GM23248 (cell line): ENCODE measurements at regions not wholly inside any gene's neighbourhood (a gene's known extent, or its start where the extent isn't known, plus 50 kb on each side); places are given as distances from the start of the nearest gene placed in this dataset.

ENCODE experiments used
- DNase-seq: peaks from one replicate; pipeline ENCODE4 v3.0.0-alpha.2; 2015
- H2AFZ ChIP-seq: fragments of 200-600 bp; sonication (generic); 2 replicates; pipeline ENCODE4 v1.6.1; 2016; ENCODE audit warnings: antibody characterized with exemption
- H3F3A ChIP-seq: fragments of 200-600 bp; sonication (generic); 2 replicates; pipeline ENCODE4 v1.6.1; 2016; ENCODE audit warnings: mild to moderate bottlenecking, antibody characterized with exemption, mixed run types; ENCODE audit not compliant: insufficient read depth
- H3K27ac ChIP-seq: fragments of 200-600 bp; sonication (generic); 2 replicates; pipeline ENCODE4 v1.5.1; 2016; ENCODE audit warnings: mild to moderate bottlenecking
- H3K27me3 ChIP-seq: fragments of 200-600 bp; sonication (generic); replicated peaks from 2 replicates; pipeline ENCODE4 v1.6.1; 2016; ENCODE audit warnings: mild to moderate bottlenecking; ENCODE audit not compliant: insufficient read depth
- H3K36me3 ChIP-seq: fragments of 200-600 bp; sonication (generic); 2 replicates; pipeline ENCODE4 v1.6.1; 2016; ENCODE audit warnings: low read depth, mild to moderate bottlenecking
- H3K4me1 ChIP-seq: fragments of 200-600 bp; sonication (generic); 2 replicates; pipeline ENCODE4 v1.6.1; 2016; ENCODE audit warnings: mild to moderate bottlenecking; ENCODE audit not compliant: insufficient read depth
- H3K4me2 ChIP-seq: fragments of 200-600 bp; sonication (generic); one replicate; pipeline ENCODE4 v1.6.1; 2016; ENCODE audit warnings: mild to moderate bottlenecking; ENCODE audit not compliant: unreplicated experiment
- H3K4me3 ChIP-seq: fragments of 200-600 bp; sonication (generic); 2 replicates; pipeline ENCODE4 v1.5.1; 2016; ENCODE audit warnings: mild to moderate bottlenecking
- H3K79me2 ChIP-seq: fragments of 200-600 bp; sonication (generic); 2 replicates; pipeline ENCODE4 v1.6.1; 2016; ENCODE audit warnings: mild to moderate bottlenecking; ENCODE audit not compliant: insufficient read depth
- H3K9ac ChIP-seq: fragments of 200-600 bp; sonication (generic); 2 replicates; pipeline ENCODE4 v1.6.1; 2016; ENCODE audit warnings: mild to moderate bottlenecking
- H3K9me2 ChIP-seq: fragments of 200-600 bp; sonication (generic); 2 replicates; pipeline ENCODE4 v1.6.1; 2016; ENCODE audit warnings: mixed run types, mild to moderate bottlenecking, moderate library complexity; ENCODE audit not compliant: insufficient read depth
- H3K9me3 ChIP-seq: fragments of 200-600 bp; sonication (generic); one replicate; pipeline ENCODE4 v1.6.1; 2017; ENCODE audit warnings: low read depth
- H4K20me1 ChIP-seq: fragments of 200-600 bp; sonication (generic); 2 replicates; pipeline ENCODE4 v1.6.0; 2016; ENCODE audit not compliant: insufficient read depth
- EZH2 ChIP-seq: fragments of 200-600 bp; sonication (generic); IDR thresholded peaks from 2 replicates; pipeline ENCODE4 v1.6.1; 2018; ENCODE audit warnings: antibody characterized with exemption, mild to moderate bottlenecking; ENCODE audit not compliant: insufficient read depth, poor library complexity, severe bottlenecking
- EZH2phosphoT487 ChIP-seq: fragments of 200-600 bp; sonication (generic); IDR thresholded peaks from 2 replicates; pipeline ENCODE4 v1.6.1; 2018; ENCODE audit warnings: antibody characterized with exemption, moderate library complexity, mild to moderate bottlenecking, low read depth; ENCODE audit not compliant: insufficient read depth
- WGBS, 2 experiments: methylation state at CpG; one replicate each; pipeline ENCODE4 v1.1.6; 2015 to 2017; ENCODE audit warnings: low lambda C conversion rate in 2 of 2, low coverage in 1 of 2; ENCODE audit errors: missing lambda C conversion rate in 2 of 2; 5-methylcytosine and 5-hydroxymethylcytosine counted together
- in situ Hi-C: fragments of 300-500 bp; cut with MboI; formaldehyde crosslinking; loops from 2 replicates; pipeline ENCODE4 v1.15.0; 2020

GRCh38 chrX:69036674-69037573, 128.3 kb downstream of the PJA1 start:
- no peaks in the 10 kb centered on the region for H3F3A ChIP-seq
- H3K4me1 ChIP-seq, result no peaks in the 10 kb centered on the region
- no peak overlapping the region for H3K4me2 ChIP-seq
- no peak overlapping the region for H3K27ac ChIP-seq
- DNase-seq, result no peak
- no peak overlapping the region for H2AFZ ChIP-seq
- H4K20me1 ChIP-seq, result no peaks in the 10 kb centered on the region
- no peaks in the 10 kb centered on the region for H3K9me2 ChIP-seq
- no peaks in the 10 kb centered on the region for H3K36me3 ChIP-seq
- no peaks in the 10 kb centered on the region for H3K9me3 ChIP-seq
- TF ChIP-seq EZH2 (no peak), EZH2phosphoT487 (no peak)
- H3K79me2 ChIP-seq, result no peaks in the 10 kb centered on the region
- no peak overlapping the region for H3K4me3 ChIP-seq
- WGBS, 2 experiments, result 65 to 79% methylated on average over 9 to 12 of the region's 14 CpGs
- H3K9ac ChIP-seq, result no peak overlapping the region
- in situ Hi-C loops, result no loop called here
- no peaks in the 10 kb centered on the region for H3K27me3 ChIP-seq

DNA sequence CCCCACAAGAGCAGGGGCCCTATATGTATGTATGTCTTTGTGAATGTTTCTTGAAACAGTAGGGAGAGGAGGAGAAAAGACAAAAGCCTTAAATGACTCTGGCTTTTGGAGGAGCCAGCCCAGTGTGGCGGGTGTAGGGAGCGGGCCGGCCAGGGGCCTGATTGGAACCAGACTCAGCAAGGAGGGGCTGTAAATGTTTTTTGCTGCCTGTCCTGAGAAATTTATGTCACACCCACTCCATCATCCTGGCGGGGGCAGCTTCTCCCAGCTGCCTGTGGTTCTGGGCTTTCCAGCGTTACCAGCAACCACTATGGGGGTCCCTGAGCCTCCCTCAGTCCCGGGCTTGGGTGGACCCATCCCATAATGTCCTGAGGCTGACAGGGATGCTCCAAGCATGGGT, 130.8 kb downstream of the PJA1 start:
- H3K27ac ChIP-seq, result no peak overlapping the region
- TF ChIP-seq EZH2phosphoT487 (no peak), EZH2 (no peak)
- in situ Hi-C loops, result no loop called here
- H2AFZ ChIP-seq, result no peak overlapping the region
- H3F3A ChIP-seq, result no peaks in the 10 kb centered on the region
- H3K4me3 ChIP-seq, result no peak overlapping the region
- H3K9me2 ChIP-seq, result no peaks in the 10 kb centered on the region
- H3K27me3 ChIP-seq, result no peaks in the 10 kb centered on the region
- H3K9ac ChIP-seq, result no peak overlapping the region
- H3K9me3 ChIP-seq, result no peaks in the 10 kb centered on the region
- no peaks in the 10 kb centered on the region for H4K20me1 ChIP-seq
- H3K4me1 ChIP-seq, result no peaks in the 10 kb centered on the region
- 28 to 29% methylated on average over 3 to 6 of the region's 6 CpGs for WGBS, 2 experiments
- H3K36me3 ChIP-seq, result no peaks in the 10 kb centered on the region
- no peak overlapping the region for H3K4me2 ChIP-seq
- no peaks in the 10 kb centered on the region for H3K79me2 ChIP-seq
- no peak for DNase-seq

GRCh38 chrX:69033936-69034335, 131.3 kb downstream of the PJA1 start:
- WGBS, 2 experiments, result 44 to 74% methylated on average over 4 of the region's 6 CpGs
- no peak overlapping the region for H3K4me3 ChIP-seq
- H3K9me2 ChIP-seq, result no peaks in the 10 kb centered on the region
- no peak for TF ChIP-seq EZH2phosphoT487
- TF ChIP-seq EZH2, result no peak
- no peak overlapping the region for H3K9ac ChIP-seq
- no peak overlapping the region for H3K27ac ChIP-seq
- H3F3A ChIP-seq, result no peaks in the 10 kb centered on the region
- H2AFZ ChIP-seq, result no peak overlapping the region
- H3K9me3 ChIP-seq, result no peaks in the 10 kb centered on the region
- no peaks in the 10 kb centered on the region for H3K79me2 ChIP-seq
- in situ Hi-C loops, result no loop called here
- no peaks in the 10 kb centered on the region for H3K4me1 ChIP-seq
- H4K20me1 ChIP-seq, result no peaks in the 10 kb centered on the region
- no peaks in the 10 kb centered on the region for H3K36me3 ChIP-seq
- H3K4me2 ChIP-seq, result no peak overlapping the region
- no peak for DNase-seq
- no peaks in the 10 kb centered on the region for H3K27me3 ChIP-seq

GRCh38 chrX:69032601-69033000, 132.7 kb downstream of the PJA1 start:
- Histone ChIP-seq H3K4me1 (no peaks in the 10 kb centered on the region), H3K36me3 (no peaks in the 10 kb centered on the region), H2AFZ (no peak overlapping the region), H3K9me2 (no peaks in the 10 kb centered on the region), H3K4me3 (no peak overlapping the region), H3K9ac (no peak overlapping the region), H3K27ac (no peak overlapping the region), H3K27me3 (no peaks in the 10 kb centered on the region), H3K79me2 (no peaks in the 10 kb centered on the region), H3K9me3 (no peaks in the 10 kb centered on the region), H3K4me2 (no peak overlapping the region), H4K20me1 (no peaks in the 10 kb centered on the region), H3F3A (no peaks in the 10 kb centered on the region)
- no peak for DNase-seq
- in situ Hi-C loops, result no loop called here
- no peak for TF ChIP-seq EZH2phosphoT487
- no peak for TF ChIP-seq EZH2
- 80% methylated on average over 1 of the region's 1 CpG; no CpG with 5 or more reads in 1 of the 2 experiments for WGBS, 2 experiments
